HCT116 (cell line): ENCODE measurements at regions not wholly inside any gene's neighbourhood (a gene's known extent, or its start where the extent isn't known, plus 50 kb on each side); places are given as distances from the start of the nearest gene placed in this dataset.

Experiments
- ATAC-seq: fragments of 200-7000 bp; cut with Tn5 transposase; 2 replicates; pipeline ENCODE4 v1.9.1; 2020; ENCODE audit warnings: mild to moderate bottlenecking, moderate library complexity
- BruUV-seq: library from RNA; stranded (reverse); fragments of 400-500 nt; replicated peaks from 2 replicates; lab custom pipeline; 2021; lab: Mats Ljungman, UMichigan
- CTCF ChIA-PET: fragments of 300-600 bp; sonication (Branson Sonifier 250); formaldehyde crosslinking; loops from one replicate; lab custom pipeline; 2021; ENCODE audit warnings: antibody characterized with exemption; lab: Charles Lee
- POLR2A ChIA-PET: fragments of 300-600, 350-600 bp; sonication (Branson Sonifier 250); formaldehyde crosslinking; loops from one replicate; lab custom pipeline; 2021; ENCODE audit warnings: antibody characterized with exemption; lab: Charles Lee
- RAD21 ChIA-PET, 2 experiments: fragments of 300-600 bp; sonication (Branson Sonifier 250); formaldehyde crosslinking; loops; one replicate each; lab custom pipeline; 2023; ENCODE audit warnings: low total read pairs in 2 of 2; ENCODE audit not compliant: uncharacterized antibody in 2 of 2, unreplicated experiment in 2 of 2, low non-redundant PET in 1 of 2; lab: Charles Lee
- DNase-seq: peaks from one replicate; pipeline ENCODE4 v3.0.0-alpha.2; 2010; ENCODE audit warnings: low read depth, low spot score
- H2AFZ ChIP-seq: fragments of 200-600 bp; shearing (Covaris generic), sonication (generic); 2 replicates; pipeline ENCODE4 v1.6.1; 2017; ENCODE audit warnings: low read depth, mixed run types, mixed read lengths, antibody characterized with exemption, low read length; ENCODE audit not compliant: poor library complexity, severe bottlenecking
- H3K27ac ChIP-seq: 2 replicates; pipeline ENCODE4 v1.5.1; 2012; ENCODE audit warnings: low read depth, low read length
- H3K27me3 ChIP-seq: fragments of 200-600 bp; sonication (generic); 2 replicates; pipeline ENCODE4 v1.6.1; 2016; ENCODE audit warnings: mixed run types, low read length, mixed read lengths; ENCODE audit not compliant: insufficient read depth
- H3K36me3 ChIP-seq, 2 experiments: fragments of 200-500 bp in 1 of 2; fragments of 200-600 bp in 1 of 2; sonication (Bioruptor generic) in 1 of 2; sonication (generic) in 1 of 2; 2 replicates each; pipeline versions ENCODE4 v1.5.1 to v1.6.1; 2014 to 2016; ENCODE audit warnings: low read length in 2 of 2, inconsistent platforms in 1 of 2, mixed read lengths in 1 of 2, mixed run types in 1 of 2; ENCODE audit not compliant: insufficient read depth in 2 of 2, control insufficient read depth in 1 of 2
- H3K4me1 ChIP-seq, 2 experiments: fragments of 200-600 bp in 1 of 2; sonication (generic) in 1 of 2; 2 replicates each; pipeline versions ENCODE4 v1.5.1 to v1.6.1; 2012 to 2017; ENCODE audit warnings: low read length in 2 of 2, inconsistent platforms in 1 of 2, mild to moderate bottlenecking in 1 of 2, mixed read lengths in 1 of 2, mixed run types in 1 of 2, moderate library complexity in 1 of 2; ENCODE audit not compliant: insufficient read depth in 2 of 2, control insufficient read depth in 1 of 2
- H3K4me2 ChIP-seq: fragments of 200-600 bp; sonication (generic); 2 replicates; pipeline ENCODE4 v1.6.1; 2017; ENCODE audit warnings: mixed run types, low read length, mixed read lengths
- H3K4me3 ChIP-seq, 2 experiments: fragments of 200-600 bp in 1 of 2; sonication (generic) in 1 of 2; replicated peaks in 1 of 2; 2 replicates each; pipeline ENCODE4 v1.5.1; 2011 to 2016; ENCODE audit warnings: low read length in 2 of 2, control low read depth in 1 of 2, low read depth in 1 of 2, mild to moderate bottlenecking in 1 of 2, mixed read lengths in 1 of 2, mixed run types in 1 of 2
- H3K79me2 ChIP-seq: fragments of 200-600 bp; sonication (generic); 2 replicates; pipeline ENCODE4 v1.6.1; 2017; ENCODE audit warnings: mild to moderate bottlenecking, mixed run types, low read length, moderate library complexity, mixed read lengths; ENCODE audit not compliant: insufficient read depth
- H3K9ac ChIP-seq: fragments of 200-600 bp; sonication (generic); 2 replicates; pipeline ENCODE4 v1.6.1; 2016; ENCODE audit warnings: low read length, mixed read lengths
- H3K9me2 ChIP-seq: fragments of 200-600 bp; sonication (generic), shearing (Covaris generic); 2 replicates; pipeline ENCODE4 v1.6.1; 2017; ENCODE audit warnings: mixed run types, mild to moderate bottlenecking, moderate library complexity; ENCODE audit not compliant: insufficient read depth
- H3K9me3 ChIP-seq, 2 experiments: fragments of 200-500 bp in 1 of 2; fragments of 200-600 bp in 1 of 2; sonication (Bioruptor generic) in 1 of 2; sonication (generic) in 1 of 2; 2 replicates each; pipeline ENCODE4 v1.6.1; 2014 to 2017; ENCODE audit warnings: low read length in 2 of 2, mixed read lengths in 2 of 2, inconsistent platforms in 1 of 2, low read depth in 1 of 2, mild to moderate bottlenecking in 1 of 2, mixed run types in 1 of 2, moderate library complexity in 1 of 2; ENCODE audit not compliant: control insufficient read depth in 1 of 2, insufficient read depth in 1 of 2
- H4K20me1 ChIP-seq: fragments of 200-600 bp; sonication (generic), shearing (Covaris generic); 2 replicates; pipeline ENCODE4 v1.6.1; 2017; ENCODE audit warnings: mixed run types, mild to moderate bottlenecking, moderate library complexity; ENCODE audit not compliant: insufficient read depth
- CBX3 ChIP-seq: IDR thresholded peaks from 2 replicates; pipeline ENCODE4 v1.6.1; 2012; ENCODE audit warnings: low read depth
- EGR1 ChIP-seq: IDR thresholded peaks from 2 replicates; pipeline ENCODE4 v1.6.1; 2012; ENCODE audit warnings: low read depth
- ELF1 ChIP-seq: IDR thresholded peaks from 2 replicates; pipeline ENCODE4 v1.6.1; 2012; ENCODE audit warnings: low read depth, borderline replicate concordance
- EZH2phosphoT487 ChIP-seq: fragments of 200-600 bp; IDR thresholded peaks from 2 replicates; pipeline ENCODE4 v1.6.1; 2018; ENCODE audit warnings: antibody characterized with exemption, borderline replicate concordance
- FOSL1 ChIP-seq: IDR thresholded peaks from 2 replicates; pipeline ENCODE4 v1.6.1; 2012; ENCODE audit warnings: low read depth
- intact Hi-C: fragments of 100-400 bp; cut with micrococcal nuclease; formaldehyde crosslinking; loops from 2 replicates; pipeline ENCODE4 v1.10.0; 2022

DNA sequence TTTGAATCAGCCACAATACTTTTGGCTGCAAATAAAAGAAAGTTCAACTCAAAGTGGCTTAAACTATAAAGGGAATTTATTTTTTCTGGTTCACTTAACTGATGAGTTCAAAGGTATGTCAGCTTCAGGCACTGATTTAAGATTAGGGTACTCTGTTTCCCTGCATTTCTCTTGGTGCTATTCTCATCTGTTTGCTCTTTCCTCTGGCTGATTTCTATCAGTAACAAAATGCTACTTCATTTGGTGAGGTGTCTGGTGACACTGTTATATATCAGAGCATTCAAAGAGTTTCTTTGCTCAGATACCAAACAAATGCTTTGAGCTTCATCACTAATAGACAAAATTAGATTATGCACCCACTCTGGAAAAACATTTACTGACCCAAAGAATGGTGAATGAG is 65.9 kb upstream of the HTR4 start:
- no TSS peak for BruUV-seq
- intact Hi-C loops, result no loop called here
- DNase-seq (no peak), ATAC-seq (no peak)
- Histone ChIP-seq H3K27me3 (peaks cover 32% of the 10 kb centered on the region), H3K4me3 (no peak overlapping the region), H4K20me1 (no peaks in the 10 kb centered on the region), H3K9me2 (no peaks in the 10 kb centered on the region), H3K27ac (no peak overlapping the region), H3K4me2 (no peak overlapping the region), H3K79me2 (no peaks in the 10 kb centered on the region), H3K9ac (no peak overlapping the region), H3K9me3 (no peaks in the 10 kb centered on the region), H2AFZ (no peak overlapping the region), H3K36me3 (no peaks in the 10 kb centered on the region), H3K4me1 (no peaks in the 10 kb centered on the region)
- ChIA-PET RAD21 (no interaction called here), CTCF (interaction anchor here (1.0 to 3.0 kb wide), 3 partner anchors 9 to 33 kb away, joined by 3 to 12 read pairs (median 3); no protein-coding TSS in a partner anchor), POLR2A (no interaction called here)
- no peak for TF ChIP-seq ELF1
- no peak for TF ChIP-seq FOSL1

DNA sequence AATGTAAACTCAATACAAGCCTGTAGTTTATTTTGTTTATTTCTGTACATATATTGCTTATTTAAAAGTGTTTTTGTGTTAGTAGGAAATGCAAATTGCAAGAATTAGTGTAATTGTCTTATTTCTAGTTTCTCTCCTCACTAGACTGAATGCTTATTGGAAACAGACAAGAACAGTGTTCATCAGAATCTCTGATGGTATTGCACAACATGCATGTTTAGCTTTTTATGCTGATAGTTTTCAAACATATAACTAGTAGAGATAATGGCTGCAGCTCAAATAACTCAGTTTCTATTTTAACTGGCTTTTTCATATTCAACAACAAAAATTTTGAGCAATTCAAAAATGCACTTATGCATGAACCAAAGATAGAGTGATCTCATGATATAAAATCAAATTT is 68.8 kb upstream of the HTR4 start:
- no peaks in the 10 kb centered on the region for H3K9me2 ChIP-seq
- ATAC-seq (no peak), DNase-seq (no peak)
- no peak overlapping the region for H3K27ac ChIP-seq
- H3K79me2 ChIP-seq, result no peaks in the 10 kb centered on the region
- H3K4me1 ChIP-seq, result no peaks in the 10 kb centered on the region
- no peak overlapping the region for H3K4me3 ChIP-seq
- no peaks in the 10 kb centered on the region for H3K36me3 ChIP-seq
- intact Hi-C loops, result no loop called here
- no peak overlapping the region for H3K9ac ChIP-seq
- no peaks in the 10 kb centered on the region for H4K20me1 ChIP-seq
- CTCF ChIA-PET, result interaction anchor here (3.0 kb wide), 1 partner anchor 8 kb away, joined by 12 read pairs; no protein-coding TSS in a partner anchor
- TF ChIP-seq EGR1, result no peak
- no peak for TF ChIP-seq CBX3
- no peak for TF ChIP-seq EZH2phosphoT487
- H3K27me3 ChIP-seq, result peaks cover 44% of the 10 kb centered on the region
- POLR2A ChIA-PET, result no interaction called here
- no peak overlapping the region for H3K4me2 ChIP-seq
- RAD21 ChIA-PET, result no interaction called here
- no TSS peak for BruUV-seq
- H3K9me3 ChIP-seq, result no peaks in the 10 kb centered on the region
- no peak overlapping the region for H2AFZ ChIP-seq
